DND-41 (cell line): ENCODE measurements at regions not wholly inside any gene's neighbourhood (a gene's known extent, or its start where the extent isn't known, plus 50 kb on each side); places are given as distances from the start of the nearest gene placed in this dataset.

Experiments
- EZH2 ChIP-seq: IDR thresholded peaks from 3 replicates; pipeline ENCODE4 v1.6.1; 2012; ENCODE audit warnings: borderline replicate concordance, low read depth, mild to moderate bottlenecking, moderate library complexity, low read length, inconsistent platforms; ENCODE audit not compliant: severe bottlenecking
- TF ChIP-seq, protein P1 (sequence below): IDR thresholded peaks from 2 replicates; pipeline ENCODE4 v1.5.1; 2012; ENCODE audit warnings: borderline replicate concordance, low read length, moderate library complexity, mild to moderate bottlenecking; ENCODE audit not compliant: poor library complexity, severe bottlenecking; ENCODE audit errors: extremely low read depth

GRCh38 chr6:4632421-4632820, 143.8 kb upstream of the CDYL start:
- TF ChIP-seq, protein P1, sequence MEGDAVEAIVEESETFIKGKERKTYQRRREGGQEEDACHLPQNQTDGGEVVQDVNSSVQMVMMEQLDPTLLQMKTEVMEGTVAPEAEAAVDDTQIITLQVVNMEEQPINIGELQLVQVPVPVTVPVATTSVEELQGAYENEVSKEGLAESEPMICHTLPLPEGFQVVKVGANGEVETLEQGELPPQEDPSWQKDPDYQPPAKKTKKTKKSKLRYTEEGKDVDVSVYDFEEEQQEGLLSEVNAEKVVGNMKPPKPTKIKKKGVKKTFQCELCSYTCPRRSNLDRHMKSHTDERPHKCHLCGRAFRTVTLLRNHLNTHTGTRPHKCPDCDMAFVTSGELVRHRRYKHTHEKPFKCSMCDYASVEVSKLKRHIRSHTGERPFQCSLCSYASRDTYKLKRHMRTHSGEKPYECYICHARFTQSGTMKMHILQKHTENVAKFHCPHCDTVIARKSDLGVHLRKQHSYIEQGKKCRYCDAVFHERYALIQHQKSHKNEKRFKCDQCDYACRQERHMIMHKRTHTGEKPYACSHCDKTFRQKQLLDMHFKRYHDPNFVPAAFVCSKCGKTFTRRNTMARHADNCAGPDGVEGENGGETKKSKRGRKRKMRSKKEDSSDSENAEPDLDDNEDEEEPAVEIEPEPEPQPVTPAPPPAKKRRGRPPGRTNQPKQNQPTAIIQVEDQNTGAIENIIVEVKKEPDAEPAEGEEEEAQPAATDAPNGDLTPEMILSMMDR = no peak
- TF ChIP-seq EZH2 = no peak
